HG02840 (cell line): ENCODE measurements at regions not wholly inside any gene's neighbourhood (a gene's known extent, or its start where the extent isn't known, plus 50 kb on each side); places are given as distances from the start of the nearest gene placed in this dataset.
A peak's percentile ranks its signal among the peaks of the same experiment; 100 is the strongest.
"Not testable (repeated sequence)": the region's sequence is repeated elsewhere in the genome, so short reads cannot be mapped to it uniquely, and the experiment has no call there.

Experiments used
- ATAC-seq: cut with Tn5 transposase; IDR thresholded peaks from one replicate; pipeline ENCODE4 v1.9.1; 2021; ENCODE audit warnings: mild to moderate bottlenecking, moderate library complexity, moderate number of reproducible peaks; ENCODE audit not compliant: unreplicated experiment, low FRiP score

DNA sequence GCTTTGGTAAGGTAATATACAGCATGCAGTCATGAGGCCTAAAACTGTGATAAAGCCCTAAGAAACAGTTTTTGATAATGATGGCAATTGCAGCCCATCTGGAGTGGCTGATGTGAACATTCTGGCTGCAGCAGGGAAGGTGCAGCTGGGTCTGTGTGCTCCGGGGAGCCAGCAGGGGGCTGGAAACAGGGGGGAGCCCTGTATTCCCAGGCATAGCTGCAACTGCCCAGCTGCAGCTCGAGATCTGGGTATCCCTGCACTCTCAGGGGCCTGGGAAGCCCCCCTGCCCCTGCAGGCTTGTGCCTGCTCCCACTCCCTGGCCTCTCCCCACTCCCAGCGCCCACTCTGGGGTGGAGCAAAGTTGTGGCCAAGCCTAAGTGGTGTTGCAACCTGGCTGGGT, 95.6 kb downstream of the RRAGB start:
- ATAC-seq, result no peak

DNA sequence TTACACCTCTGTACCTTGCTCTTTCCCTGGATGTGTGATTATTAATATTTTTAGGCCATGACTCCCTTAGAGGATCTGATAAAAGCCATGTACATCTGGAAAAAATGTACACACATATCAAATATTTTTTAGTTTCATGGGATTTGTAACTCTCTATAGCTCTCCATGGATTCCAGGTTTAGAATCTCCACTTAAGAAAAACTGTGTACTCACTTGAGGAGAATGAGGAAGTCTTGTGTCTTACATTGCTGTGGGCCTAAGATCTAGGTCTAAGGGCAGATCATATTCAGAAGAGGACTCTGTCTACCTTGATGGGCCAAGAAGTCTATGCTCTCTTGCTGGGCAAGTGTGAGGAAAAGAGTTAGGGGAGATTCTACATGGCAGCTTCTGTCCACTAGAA, 98.0 kb downstream of the RRAGB start:
- no peak for ATAC-seq

DNA sequence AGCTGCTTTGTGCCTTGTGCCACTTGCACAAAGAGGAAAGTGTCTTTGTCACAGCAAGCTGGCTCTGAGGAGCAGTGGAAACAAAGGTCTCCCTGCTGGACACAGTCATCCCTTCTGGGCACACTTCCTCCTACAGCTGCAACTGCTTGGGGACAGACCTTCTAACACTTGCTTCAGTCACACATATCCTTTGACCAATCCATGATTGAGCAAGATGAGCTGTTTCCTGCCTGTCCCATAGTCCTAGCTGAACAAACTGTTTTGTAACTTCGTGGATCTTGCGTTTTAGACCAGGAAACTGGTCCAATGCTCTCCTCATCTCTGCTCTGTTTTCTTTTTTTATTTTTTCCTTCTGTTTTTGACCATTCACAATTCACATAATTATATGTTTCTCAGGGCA, 98.5 kb downstream of the RRAGB start:
- ATAC-seq, result no peak

DNA sequence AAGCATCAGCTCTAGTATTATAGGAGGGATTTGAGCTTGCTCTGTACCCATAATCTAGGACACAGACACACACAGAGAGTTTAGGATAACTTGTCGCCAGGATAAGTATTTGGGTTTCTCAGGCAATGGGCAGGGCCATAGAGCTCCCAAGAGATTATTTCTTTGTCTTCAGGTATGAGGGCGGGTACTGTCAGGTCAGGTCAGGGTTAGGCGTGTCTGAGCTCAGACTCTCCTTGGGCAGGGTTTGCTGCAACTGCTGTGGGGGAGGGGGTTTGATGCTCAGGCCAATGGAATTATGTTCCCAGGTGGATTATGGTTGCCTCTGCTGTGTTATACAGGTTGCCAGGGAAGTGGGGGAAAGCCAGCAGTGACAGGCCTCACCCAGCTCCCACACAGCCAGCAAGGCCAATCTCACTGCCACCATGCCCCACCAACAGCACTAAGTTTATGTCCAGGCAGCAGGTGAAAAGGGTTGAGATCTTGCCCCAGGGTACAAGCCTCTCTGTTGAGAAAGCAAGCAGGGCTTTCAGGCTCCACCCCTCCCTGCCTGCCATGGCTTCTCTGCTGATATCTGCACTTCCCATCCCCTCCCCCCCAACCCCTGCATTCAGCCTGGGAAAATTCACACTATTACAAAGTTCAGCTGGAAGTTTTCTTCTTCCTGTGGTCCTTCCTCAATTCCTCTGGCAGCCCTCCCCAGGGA, 101.3 kb downstream of the RRAGB start:
- ATAC-seq, result no peak

- ATAC-seq, result no peak
These were observed 121.9 kb downstream of the RRAGB start for GRCh38 chrX:55839485-55839884.

DNA sequence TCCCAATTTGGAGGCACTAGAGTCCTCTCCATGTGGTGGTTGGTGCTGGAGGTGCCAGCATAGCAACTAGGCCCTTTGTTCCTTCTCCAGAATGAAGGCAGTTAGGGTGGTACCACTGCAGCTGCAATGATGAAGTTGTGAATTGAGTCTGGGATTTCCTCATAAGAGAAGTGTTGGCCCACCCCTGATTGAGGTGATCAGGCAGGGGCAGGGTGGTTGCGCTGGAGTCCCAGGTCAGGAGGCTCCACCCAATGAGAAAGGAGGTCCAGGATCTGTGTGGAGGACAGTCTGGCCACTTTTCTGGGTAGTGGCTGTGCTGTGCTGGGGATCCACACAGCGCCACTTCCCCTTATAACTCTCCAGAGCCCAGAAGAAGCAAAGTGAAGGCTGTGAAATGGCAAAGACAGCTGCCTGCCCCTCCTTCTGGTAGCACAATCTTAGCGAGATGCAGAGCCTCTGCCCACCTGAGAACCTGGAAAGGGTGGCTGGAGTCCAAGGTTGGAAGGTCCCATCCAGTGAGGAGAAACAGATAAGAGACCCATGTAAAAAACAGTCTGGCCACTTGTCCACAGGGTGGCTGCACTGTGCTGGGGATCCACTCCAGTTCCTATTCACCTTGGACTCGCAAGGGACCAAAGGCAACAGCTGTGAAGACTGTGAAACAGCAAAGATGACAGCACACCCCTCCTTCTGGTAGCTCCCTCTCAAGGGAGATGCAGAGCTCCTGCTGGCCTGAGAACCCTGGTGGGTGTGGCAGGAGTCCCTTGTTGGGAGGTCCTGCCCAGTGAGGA, 124.6 kb downstream of the RRAGB start:
- no peak for ATAC-seq

GRCh38 chrX:55866779-55867178, 149.2 kb downstream of the RRAGB start:
- ATAC-seq, result not testable (repeated sequence)

DNA sequence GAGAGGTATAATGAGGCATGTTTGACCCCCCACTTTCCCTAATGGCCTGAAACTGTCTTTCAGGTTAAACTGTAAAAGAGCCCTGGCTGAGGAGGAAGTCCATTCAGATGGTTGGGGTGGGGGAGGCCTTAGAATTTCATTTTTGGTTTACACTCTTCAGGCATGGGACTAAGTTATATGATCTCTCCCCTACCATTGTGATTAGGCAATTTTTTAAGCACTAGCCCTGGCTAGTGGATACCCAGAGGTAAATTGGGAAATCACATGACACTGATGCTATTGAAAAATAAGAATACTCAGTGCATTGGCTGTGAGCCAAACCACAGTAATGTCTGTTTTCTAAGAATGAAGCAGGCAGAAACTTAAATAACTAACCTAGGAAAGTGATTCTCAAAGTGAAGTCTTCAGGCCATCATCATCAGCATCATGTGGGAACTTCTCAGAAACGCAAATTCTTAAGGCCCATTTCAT, 149.7 kb downstream of the RRAGB start:
- peak; percentile 76 for ATAC-seq

- ATAC-seq, result peak; percentile 41
These were observed 150.2 kb downstream of the RRAGB start for GRCh38 chrX:55867708-55868107.

GRCh38 chrX:55874807-55875206, 157.3 kb downstream of the RRAGB start:
- ATAC-seq, result no peak

- not testable (repeated sequence) for ATAC-seq
These were observed 166.0 kb downstream of the RRAGB start for GRCh38 chrX:55883541-55883940.

DNA sequence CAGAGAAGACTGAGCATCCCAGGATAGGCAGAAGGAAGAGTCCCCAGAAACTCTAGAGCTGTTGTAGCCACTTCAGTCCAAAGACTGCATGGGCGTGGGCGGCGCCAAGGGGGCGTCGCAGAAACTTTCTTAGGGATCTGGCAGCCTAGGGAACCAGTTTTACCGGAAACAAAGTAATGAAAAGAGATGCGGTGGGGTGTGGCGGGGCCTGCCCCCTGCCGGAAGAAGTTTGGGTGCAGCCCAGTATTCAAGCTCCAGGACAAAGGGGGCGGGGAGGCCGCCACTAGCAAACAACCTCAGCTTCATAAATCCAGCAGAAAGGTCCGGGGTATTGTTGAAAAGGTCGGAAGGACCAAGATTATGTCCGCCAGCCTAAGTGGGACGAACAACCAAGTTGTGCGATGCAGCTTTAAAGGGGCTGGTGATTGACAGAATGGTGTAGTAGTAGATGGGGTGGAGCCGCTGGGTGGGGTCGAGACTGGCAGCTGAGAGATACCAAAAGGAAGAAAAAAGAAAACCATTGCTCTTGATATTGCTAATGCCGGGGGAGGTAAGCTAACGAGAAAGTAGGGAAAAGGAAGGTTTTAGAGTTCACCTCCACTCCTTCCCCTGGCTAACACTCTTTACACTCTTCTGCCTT, 190.5 kb downstream of the RRAGB start:
- no peak for ATAC-seq

GRCh38 chrX:55908661-55909212, 191.2 kb downstream of the RRAGB start:
- no peak for ATAC-seq

GRCh38 chrX:55919367-55920221, 202.0 kb downstream of the RRAGB start:
- ATAC-seq, result peak; percentile 93

- no peak for ATAC-seq
These were observed 207.0 kb downstream of the RRAGB start for GRCh38 chrX:55924574-55924973.

- not testable (repeated sequence) for ATAC-seq
These were observed 211.0 kb downstream of the RRAGB start for GRCh38 chrX:55928529-55928928.
